OCI-LY7 (cell line): ENCODE measurements at regions not wholly inside any gene's neighbourhood (a gene's known extent, or its start where the extent isn't known, plus 50 kb on each side); places are given as distances from the start of the nearest gene placed in this dataset.

Source experiments
- BruUV-seq: library from RNA; stranded (reverse); fragments of 400-500 nt; replicated peaks from 2 replicates; lab custom pipeline; 2021; lab: Mats Ljungman, UMichigan
- CTCF ChIA-PET: fragments of 300-600 bp; sonication (Branson Sonifier 250); formaldehyde crosslinking; loops from one replicate; lab custom pipeline; 2022; ENCODE audit warnings: antibody characterized with exemption; ENCODE audit not compliant: unreplicated experiment; lab: Charles Lee
- POLR2A ChIA-PET: fragments of 300-600 bp; sonication (Branson Sonifier 250); formaldehyde crosslinking; loops from one replicate; lab custom pipeline; 2022; ENCODE audit warnings: antibody characterized with exemption; lab: Charles Lee
- DNase-seq: peaks from one replicate; pipeline ENCODE4 v3.0.0-alpha.2; 2015; ENCODE audit warnings: low spot score
- H2AFZ ChIP-seq: fragments of 200-600 bp; sonication (generic), shearing (Covaris generic); 2 replicates; pipeline ENCODE4 v1.6.1; 2014; ENCODE audit warnings: mild to moderate bottlenecking, antibody characterized with exemption, low read length, moderate library complexity
- H3K27ac ChIP-seq: fragments of 200-600 bp; sonication (generic); 2 replicates; pipeline ENCODE4 v1.5.1; 2014; ENCODE audit warnings: mixed run types, low read depth, mild to moderate bottlenecking, moderate library complexity, low read length, inconsistent platforms; ENCODE audit not compliant: poor library complexity, severe bottlenecking
- H3K36me3 ChIP-seq: fragments of 200-600 bp; sonication (generic); 2 replicates; pipeline ENCODE4 v1.6.1; 2014; ENCODE audit warnings: mild to moderate bottlenecking, antibody characterized with exemption, low read length, moderate library complexity, mixed read lengths; ENCODE audit not compliant: insufficient read depth
- H3K4me1 ChIP-seq: fragments of 200-600 bp; sonication (generic); 2 replicates; pipeline ENCODE4 v1.5.1; 2014; ENCODE audit warnings: mild to moderate bottlenecking, low read length; ENCODE audit not compliant: insufficient read depth, poor library complexity, severe bottlenecking
- H3K4me2 ChIP-seq: fragments of 200-600 bp; sonication (generic); 2 replicates; pipeline ENCODE4 v1.6.1; 2014; ENCODE audit warnings: mild to moderate bottlenecking, low read length
- H3K4me3 ChIP-seq: fragments of 200-600 bp; sonication (generic); 2 replicates; pipeline ENCODE4 v1.5.1; 2014; ENCODE audit warnings: mild to moderate bottlenecking, low read depth, low read length; ENCODE audit not compliant: poor library complexity, severe bottlenecking
- H3K79me2 ChIP-seq: fragments of 200-600 bp; sonication (generic); 2 replicates; pipeline ENCODE4 v1.6.1; 2016; ENCODE audit warnings: low read depth, mild to moderate bottlenecking, low read length, moderate library complexity, mixed read lengths; ENCODE audit not compliant: insufficient read depth
- H3K9me2 ChIP-seq: fragments of 200-600 bp; sonication (generic); 2 replicates; pipeline ENCODE4 v1.6.1; 2016; ENCODE audit warnings: mild to moderate bottlenecking, low read length, mixed read lengths; ENCODE audit not compliant: insufficient read depth
- H3K9me3 ChIP-seq: fragments of 200-600 bp; sonication (generic); 2 replicates; pipeline ENCODE4 v1.6.1; 2014; ENCODE audit warnings: mild to moderate bottlenecking, mixed run types, low read length, mixed read lengths
- H4K20me1 ChIP-seq: fragments of 200-600 bp; sonication (generic); 2 replicates; pipeline ENCODE4 v1.6.1; 2014; ENCODE audit warnings: mild to moderate bottlenecking, antibody characterized with exemption, low read length, moderate library complexity, mixed read lengths; ENCODE audit not compliant: insufficient read depth
- EZH2phosphoT487 ChIP-seq: fragments of 200-600 bp; sonication (generic); IDR thresholded peaks from 2 replicates; pipeline ENCODE4 v1.6.1; 2018; ENCODE audit warnings: low read depth, borderline replicate concordance, mild to moderate bottlenecking, mixed run types, antibody characterized with exemption, low read length, moderate library complexity, mixed read lengths
- intact Hi-C: fragments of 100-400 bp; cut with micrococcal nuclease; formaldehyde crosslinking; loops from one replicate; pipeline ENCODE4 v1.10.0; 2022; ENCODE audit not compliant: unreplicated experiment
- TF ChIP-seq, protein P1 (sequence below): fragments of 200-600 bp; sonication (generic); conservative IDR thresholded peaks from 2 replicates; pipeline ENCODE4 v1.5.1; 2014; ENCODE audit warnings: mild to moderate bottlenecking, antibody characterized with exemption, low read length, moderate library complexity, mixed read lengths

DNA sequence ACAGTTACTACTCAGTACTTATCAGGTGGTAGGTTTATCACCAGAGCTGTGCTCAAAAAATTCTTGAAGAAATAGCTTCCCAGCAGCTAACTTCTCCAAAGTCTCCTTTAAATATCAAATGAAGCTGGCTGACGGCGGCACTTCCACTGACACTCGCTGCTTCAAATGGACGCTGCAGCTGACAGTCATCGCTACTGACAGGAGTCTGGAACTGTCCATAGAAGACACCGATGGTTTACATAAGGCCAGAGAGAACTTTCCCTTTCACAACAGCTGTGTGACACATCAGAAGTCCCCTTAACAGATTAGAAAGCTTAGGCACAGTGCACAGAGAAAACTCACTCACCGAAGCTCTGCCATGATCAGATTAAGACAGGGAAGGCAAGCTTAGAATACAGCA lies 270.2 kb downstream of the SHOX2 start:
- Histone ChIP-seq H3K4me2 (no peak overlapping the region), H3K79me2 (no peaks in the 10 kb centered on the region), H3K4me1 (no peaks in the 10 kb centered on the region), H3K4me3 (no peak overlapping the region), H3K9me3 (no peaks in the 10 kb centered on the region), H2AFZ (no peak overlapping the region), H4K20me1 (no peaks in the 10 kb centered on the region), H3K9me2 (no peaks in the 10 kb centered on the region), H3K36me3 (no peaks in the 10 kb centered on the region), H3K27ac (no peak overlapping the region)
- no TSS peak for BruUV-seq
- intact Hi-C loops: no loop called here
- DNase-seq: no peak
- CTCF ChIA-PET: no interaction called here
- POLR2A ChIA-PET: interaction anchor here (0.6 kb wide), 1 partner anchor 1727 kb away, joined by 3 read pairs; no protein-coding TSS in a partner anchor
- TF ChIP-seq EZH2phosphoT487: no peak
- TF ChIP-seq, protein P1, sequence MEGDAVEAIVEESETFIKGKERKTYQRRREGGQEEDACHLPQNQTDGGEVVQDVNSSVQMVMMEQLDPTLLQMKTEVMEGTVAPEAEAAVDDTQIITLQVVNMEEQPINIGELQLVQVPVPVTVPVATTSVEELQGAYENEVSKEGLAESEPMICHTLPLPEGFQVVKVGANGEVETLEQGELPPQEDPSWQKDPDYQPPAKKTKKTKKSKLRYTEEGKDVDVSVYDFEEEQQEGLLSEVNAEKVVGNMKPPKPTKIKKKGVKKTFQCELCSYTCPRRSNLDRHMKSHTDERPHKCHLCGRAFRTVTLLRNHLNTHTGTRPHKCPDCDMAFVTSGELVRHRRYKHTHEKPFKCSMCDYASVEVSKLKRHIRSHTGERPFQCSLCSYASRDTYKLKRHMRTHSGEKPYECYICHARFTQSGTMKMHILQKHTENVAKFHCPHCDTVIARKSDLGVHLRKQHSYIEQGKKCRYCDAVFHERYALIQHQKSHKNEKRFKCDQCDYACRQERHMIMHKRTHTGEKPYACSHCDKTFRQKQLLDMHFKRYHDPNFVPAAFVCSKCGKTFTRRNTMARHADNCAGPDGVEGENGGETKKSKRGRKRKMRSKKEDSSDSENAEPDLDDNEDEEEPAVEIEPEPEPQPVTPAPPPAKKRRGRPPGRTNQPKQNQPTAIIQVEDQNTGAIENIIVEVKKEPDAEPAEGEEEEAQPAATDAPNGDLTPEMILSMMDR: no peak

DNA sequence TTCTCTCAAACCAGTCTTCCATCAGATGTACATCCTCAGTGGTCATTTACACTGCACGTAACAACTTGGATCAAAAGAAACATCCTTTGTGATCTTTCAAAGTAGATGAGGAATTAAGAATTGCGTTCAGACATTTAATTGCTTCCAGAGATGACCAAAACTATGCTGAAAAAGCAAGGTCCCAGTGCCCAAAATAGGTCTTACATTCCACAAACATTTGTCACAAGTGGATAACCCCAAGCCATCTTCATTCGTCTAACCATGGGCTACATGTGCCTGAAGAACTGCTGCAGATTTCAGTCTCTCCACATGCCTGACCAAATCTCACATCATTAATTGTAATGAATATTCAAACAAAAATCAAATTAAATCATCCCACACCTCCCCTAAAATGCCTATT lies 273.6 kb downstream of the SHOX2 start:
- H3K4me3 ChIP-seq: no peak overlapping the region
- no peak overlapping the region for H3K27ac ChIP-seq
- H3K9me2 ChIP-seq: no peaks in the 10 kb centered on the region
- H3K4me1 ChIP-seq: no peaks in the 10 kb centered on the region
- intact Hi-C loops: no loop called here
- no TSS peak for BruUV-seq
- H2AFZ ChIP-seq: no peak overlapping the region
- H3K36me3 ChIP-seq: no peaks in the 10 kb centered on the region
- CTCF ChIA-PET: no interaction called here
- POLR2A ChIA-PET: interaction anchor here (1.2 to 1.5 kb wide), 2 partner anchors 8 to 13 kb away, joined by 3 to 4 read pairs; no protein-coding TSS in a partner anchor
- H4K20me1 ChIP-seq: no peaks in the 10 kb centered on the region
- TF ChIP-seq, protein P1: no peak
- TF ChIP-seq EZH2phosphoT487: no peak
- no peak for DNase-seq
- no peak overlapping the region for H3K4me2 ChIP-seq
- no peaks in the 10 kb centered on the region for H3K9me3 ChIP-seq
- no peaks in the 10 kb centered on the region for H3K79me2 ChIP-seq

DNA sequence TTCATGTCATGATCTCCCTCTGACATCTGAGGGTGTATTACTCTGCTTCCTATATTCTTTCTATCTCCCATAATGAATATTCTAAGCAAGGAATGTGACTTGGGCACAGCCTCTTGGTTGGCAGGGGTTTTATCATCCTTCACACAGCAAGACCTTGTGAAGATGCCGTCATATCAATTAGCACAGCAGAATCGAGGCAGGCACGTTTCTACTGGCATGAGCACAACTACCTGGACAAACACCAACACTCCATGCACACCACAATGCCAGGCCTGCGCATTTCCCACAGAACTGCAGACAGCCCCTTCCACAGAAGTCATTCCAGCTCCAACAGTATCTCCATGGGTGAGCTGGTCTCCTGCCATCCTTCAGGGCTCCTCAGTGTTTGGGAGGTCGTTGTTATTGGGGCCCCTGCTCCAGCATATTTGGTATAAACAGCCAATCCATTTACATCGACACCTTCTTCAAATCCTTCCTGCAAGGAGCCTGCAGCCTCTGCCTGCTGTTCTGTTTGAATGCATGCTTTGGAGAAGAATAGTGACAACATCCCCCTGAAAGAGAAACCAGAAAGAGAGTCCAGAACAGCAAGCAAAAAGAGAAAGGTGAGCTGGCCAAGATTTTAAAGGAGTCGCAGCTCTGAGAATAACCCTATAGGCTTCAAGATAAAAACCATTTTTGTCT lies 275.5 kb downstream of the SHOX2 start:
- H3K9me2 ChIP-seq: no peaks in the 10 kb centered on the region

More for the DNA sequence above, 275.5 kb downstream of the SHOX2 start:
- Histone ChIP-seq H3K79me2 (no peaks in the 10 kb centered on the region), H3K27ac (no peak overlapping the region), H3K4me3 (no peak overlapping the region), H3K36me3 (no peaks in the 10 kb centered on the region), H3K9me3 (no peaks in the 10 kb centered on the region), H4K20me1 (no peaks in the 10 kb centered on the region), H3K4me1 (no peaks in the 10 kb centered on the region), H3K4me2 (no peak overlapping the region), H2AFZ (no peak overlapping the region)
- intact Hi-C loops: no loop called here
- CTCF ChIA-PET: no interaction called here
- POLR2A ChIA-PET: interaction anchor here (1.5 kb wide), 1 partner anchor 10 kb away, joined by 3 read pairs; no protein-coding TSS in a partner anchor
- no TSS peak for BruUV-seq
- no peak for DNase-seq
- TF ChIP-seq EZH2phosphoT487: no peak
- TF ChIP-seq, protein P1: no peak
